ENCODE measurements at regions not wholly inside any gene's neighbourhood (a gene's known extent, or its start where the extent isn't known, plus 50 kb on each side); places are given as distances from the start of the nearest gene placed in this dataset.

DNA sequence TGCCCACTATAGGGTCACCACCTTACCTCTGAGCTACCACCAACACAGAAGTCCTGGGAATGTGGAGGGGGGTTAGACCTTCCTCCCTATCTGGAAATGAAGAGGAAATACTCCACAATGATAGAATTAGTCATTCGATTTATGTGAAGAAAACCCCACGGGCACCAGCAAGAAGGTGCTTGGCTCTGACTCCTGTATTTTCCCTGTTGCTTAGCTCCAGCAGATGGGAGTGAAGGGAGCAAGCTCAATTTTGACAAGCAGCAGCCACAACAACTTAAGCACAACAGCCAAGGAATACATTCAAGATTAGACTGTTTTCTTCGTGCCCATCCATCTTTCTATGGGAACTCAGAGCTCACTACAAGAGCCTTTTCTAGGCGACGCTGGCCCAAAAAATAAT lies 191.7 kb downstream of the SPTSSA start:
- Histone ChIP-seq H3K36me3 (ENCODE audit: insufficient read depth, low read length) (no peaks in the 10 kb centered on the region), H3K4me3 (ENCODE audit: low read length) (no peak overlapping the region), H3K4me1 (ENCODE audit: insufficient read depth, low read length) (peaks cover 6% of the 10 kb centered on the region), H3K9me3 (ENCODE audit: low read length) (no peaks in the 10 kb centered on the region), H2AFZ (ENCODE audit: low read depth, low read length) (no peak overlapping the region), H3K27me3 (ENCODE audit: insufficient read depth, low read length) (no peaks in the 10 kb centered on the region)

DNA sequence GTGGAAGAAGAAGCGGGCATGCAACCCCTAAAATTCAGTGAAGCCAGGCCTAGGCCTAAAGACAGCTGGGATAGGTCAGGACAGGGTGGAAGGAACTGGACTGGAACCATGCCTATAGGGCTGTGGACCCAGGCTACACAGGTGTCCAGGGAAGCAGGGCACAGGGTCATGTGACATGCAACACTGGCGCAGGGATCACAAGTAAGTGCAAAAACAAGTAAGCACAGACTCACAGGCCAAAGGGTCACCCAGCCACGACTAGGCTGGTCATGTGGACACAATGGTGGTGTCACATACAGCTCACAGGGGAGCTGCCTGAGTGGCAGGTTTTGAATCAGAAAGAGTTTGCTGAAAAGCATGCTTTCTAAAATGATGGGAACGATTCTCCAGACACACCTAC lies 195.7 kb downstream of the SPTSSA start:
- Histone ChIP-seq H3K4me1 (ENCODE audit: insufficient read depth, low read length) (peaks cover 12% of the 10 kb centered on the region), H2AFZ (ENCODE audit: low read depth, low read length) (no peak overlapping the region), H3K27me3 (ENCODE audit: insufficient read depth, low read length) (no peaks in the 10 kb centered on the region), H3K4me3 (ENCODE audit: low read length) (no peak overlapping the region), H3K9me3 (ENCODE audit: low read length) (no peaks in the 10 kb centered on the region), H3K36me3 (ENCODE audit: insufficient read depth, low read length) (no peaks in the 10 kb centered on the region)

DNA sequence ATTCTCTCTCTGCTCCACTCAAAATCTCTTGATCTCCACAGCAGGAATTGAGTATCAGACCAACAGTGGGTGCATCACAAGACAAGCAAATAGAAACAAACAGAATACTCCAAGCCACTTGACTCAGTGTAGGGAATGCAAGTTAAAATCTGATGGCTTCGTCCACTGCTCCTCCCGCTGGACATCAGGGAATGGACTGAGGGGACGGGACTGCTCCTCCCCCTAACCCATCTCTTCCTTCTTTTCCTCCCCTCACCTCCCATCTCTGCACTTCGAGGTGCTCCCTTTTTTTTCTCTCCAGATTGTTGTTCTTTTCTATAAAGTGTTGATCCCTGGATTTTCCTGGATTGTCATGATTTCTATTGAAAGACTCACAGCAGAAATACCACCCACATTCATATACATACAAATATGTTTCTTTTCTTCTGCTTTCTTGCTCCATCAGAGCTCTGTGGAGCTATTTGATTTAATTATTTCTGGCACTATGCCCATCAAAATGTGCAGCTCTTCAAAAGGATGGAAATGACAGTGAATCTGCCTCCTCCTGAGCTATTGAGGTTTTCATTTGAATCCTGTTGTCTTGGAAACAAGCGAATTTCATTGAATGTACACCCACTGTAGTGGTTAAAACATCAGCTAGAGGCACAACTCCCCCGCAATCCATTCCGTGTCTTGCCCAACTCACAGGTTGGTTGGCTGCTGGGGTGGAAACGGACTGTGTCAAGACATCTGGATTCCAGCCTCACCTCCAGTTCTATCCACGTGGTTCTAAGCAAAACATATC lies 199.7 kb downstream of the SPTSSA start:
- H3K4me1 ChIP-seq (ENCODE audit: insufficient read depth, low read length): peaks cover 12% of the 10 kb centered on the region
- H3K27me3 ChIP-seq (ENCODE audit: insufficient read depth, low read length): no peaks in the 10 kb centered on the region
- H2AFZ ChIP-seq (ENCODE audit: low read depth, low read length): no peak overlapping the region
- no peaks in the 10 kb centered on the region for H3K9me3 ChIP-seq (ENCODE audit: low read length)
- H3K36me3 ChIP-seq (ENCODE audit: insufficient read depth, low read length): no peaks in the 10 kb centered on the region
- no peak overlapping the region for H3K4me3 ChIP-seq (ENCODE audit: low read length)

DNA sequence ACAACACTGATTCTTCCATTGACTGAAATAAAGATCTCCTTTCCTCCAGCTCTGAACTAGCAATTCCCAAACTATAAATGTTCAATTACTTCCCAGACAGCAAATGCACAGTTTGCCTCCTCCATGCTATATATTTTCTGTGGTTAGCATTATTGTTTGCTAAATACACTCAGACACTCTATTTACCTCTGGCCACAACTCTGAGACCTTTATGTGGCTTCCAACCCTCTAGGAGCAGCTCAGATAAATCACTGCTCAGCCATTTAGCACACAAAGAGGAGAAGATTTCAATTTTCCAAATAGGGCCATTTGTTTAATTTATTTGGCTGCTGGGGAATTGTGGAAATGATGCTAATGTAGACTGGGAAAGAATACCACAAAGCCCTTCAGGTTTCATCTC lies 202.0 kb downstream of the SPTSSA start:
- Histone ChIP-seq H3K9me3 (ENCODE audit: low read length) (no peaks in the 10 kb centered on the region), H3K27me3 (ENCODE audit: insufficient read depth, low read length) (no peaks in the 10 kb centered on the region), H3K4me3 (ENCODE audit: low read length) (no peak overlapping the region), H3K4me1 (ENCODE audit: insufficient read depth, low read length) (peaks cover 6% of the 10 kb centered on the region), H2AFZ (ENCODE audit: low read depth, low read length) (no peak overlapping the region), H3K36me3 (ENCODE audit: insufficient read depth, low read length) (no peaks in the 10 kb centered on the region)

DNA sequence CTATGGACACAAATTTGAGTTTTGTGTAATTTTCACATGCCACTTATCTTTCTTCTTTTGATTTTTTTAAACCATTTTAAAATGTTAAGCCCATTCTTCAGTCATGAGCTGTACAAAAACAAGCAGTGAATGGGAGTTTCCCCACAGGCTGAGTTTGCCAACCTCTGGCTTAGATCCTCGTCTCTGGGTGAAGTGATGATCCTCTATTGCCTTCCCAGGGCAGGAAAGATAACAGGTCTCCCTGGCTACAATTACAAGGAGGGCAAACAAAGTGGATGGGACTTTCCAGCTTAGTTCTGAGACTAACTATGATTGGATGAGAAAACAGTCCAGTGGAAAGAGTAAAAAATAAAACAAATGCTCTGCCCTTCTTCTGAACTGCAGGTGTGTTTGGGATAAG lies 203.7 kb downstream of the SPTSSA start:
- peaks cover 15% of the 10 kb centered on the region for H3K4me1 ChIP-seq (ENCODE audit: insufficient read depth, low read length)
- H3K27me3 ChIP-seq (ENCODE audit: insufficient read depth, low read length): no peaks in the 10 kb centered on the region
- no peaks in the 10 kb centered on the region for H3K36me3 ChIP-seq (ENCODE audit: insufficient read depth, low read length)
- H3K9me3 ChIP-seq (ENCODE audit: low read length): no peaks in the 10 kb centered on the region
- no peak overlapping the region for H3K4me3 ChIP-seq (ENCODE audit: low read length)
- no peak overlapping the region for H2AFZ ChIP-seq (ENCODE audit: low read depth, low read length)

DNA sequence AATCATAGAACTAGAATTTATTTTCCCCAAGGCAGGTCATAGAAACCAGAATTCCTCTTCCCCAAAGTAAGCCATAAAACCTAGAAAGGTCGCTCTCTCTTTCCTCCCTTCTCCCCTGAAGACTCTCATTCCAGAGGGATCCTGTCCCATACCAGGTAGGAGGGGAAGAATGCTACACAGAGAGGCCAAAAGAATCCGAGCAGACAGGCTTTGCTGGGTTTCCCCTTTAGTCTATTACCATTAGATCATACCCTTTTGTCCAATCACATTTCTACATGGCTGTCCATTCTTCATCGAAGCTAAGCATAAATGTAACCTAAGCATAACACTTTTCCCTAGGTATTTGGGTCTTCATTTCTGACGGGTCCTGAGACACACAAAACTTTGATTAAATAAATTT lies 204.5 kb downstream of the SPTSSA start:
- no peaks in the 10 kb centered on the region for H3K9me3 ChIP-seq (ENCODE audit: low read length)
- no peaks in the 10 kb centered on the region for H3K36me3 ChIP-seq (ENCODE audit: insufficient read depth, low read length)
- H3K4me3 ChIP-seq (ENCODE audit: low read length): no peak overlapping the region
- H3K27me3 ChIP-seq (ENCODE audit: insufficient read depth, low read length): no peaks in the 10 kb centered on the region
- H3K4me1 ChIP-seq (ENCODE audit: insufficient read depth, low read length): peaks cover 12% of the 10 kb centered on the region
- H2AFZ ChIP-seq (ENCODE audit: low read depth, low read length): no peak overlapping the region

DNA sequence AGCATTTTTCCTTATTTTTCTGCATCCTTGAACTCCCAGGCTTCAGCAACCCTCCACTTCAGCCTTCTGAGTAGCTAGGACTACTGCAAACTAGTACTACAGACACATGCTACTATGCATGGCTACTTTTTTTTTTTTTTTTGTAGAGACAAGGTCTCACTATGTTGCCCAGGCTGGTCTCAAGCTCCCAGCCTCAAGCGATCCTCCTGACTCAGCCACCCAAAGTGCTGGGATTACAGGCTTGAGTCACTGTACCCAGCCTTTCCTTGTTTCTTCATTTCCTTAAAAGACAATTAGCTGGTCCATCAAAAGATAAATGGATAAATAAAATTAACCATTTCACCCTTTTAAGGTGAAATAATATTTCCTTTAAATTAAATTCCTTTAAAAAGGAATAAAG lies 205.8 kb downstream of the SPTSSA start:
- Histone ChIP-seq H3K27me3 (ENCODE audit: insufficient read depth, low read length) (peaks cover 2% of the 10 kb centered on the region), H3K9me3 (ENCODE audit: low read length) (no peaks in the 10 kb centered on the region), H3K4me3 (ENCODE audit: low read length) (no peak overlapping the region), H3K4me1 (ENCODE audit: insufficient read depth, low read length) (peaks cover 13% of the 10 kb centered on the region), H3K36me3 (ENCODE audit: insufficient read depth, low read length) (no peaks in the 10 kb centered on the region), H2AFZ (ENCODE audit: low read depth, low read length) (no peak overlapping the region)

- Histone ChIP-seq H3K4me1 (ENCODE audit: insufficient read depth, low read length) (peaks cover 13% of the 10 kb centered on the region), H2AFZ (ENCODE audit: low read depth, low read length) (peak overlapping the region; percentile 19), H3K36me3 (ENCODE audit: insufficient read depth, low read length) (no peaks in the 10 kb centered on the region), H3K4me3 (ENCODE audit: low read length) (no peak overlapping the region), H3K27me3 (ENCODE audit: insufficient read depth, low read length) (peaks cover 2% of the 10 kb centered on the region), H3K9me3 (ENCODE audit: low read length) (no peaks in the 10 kb centered on the region)
Observed at GRCh38 chr14:34254571-34254970, 207.5 kb downstream of the SPTSSA start.

DNA sequence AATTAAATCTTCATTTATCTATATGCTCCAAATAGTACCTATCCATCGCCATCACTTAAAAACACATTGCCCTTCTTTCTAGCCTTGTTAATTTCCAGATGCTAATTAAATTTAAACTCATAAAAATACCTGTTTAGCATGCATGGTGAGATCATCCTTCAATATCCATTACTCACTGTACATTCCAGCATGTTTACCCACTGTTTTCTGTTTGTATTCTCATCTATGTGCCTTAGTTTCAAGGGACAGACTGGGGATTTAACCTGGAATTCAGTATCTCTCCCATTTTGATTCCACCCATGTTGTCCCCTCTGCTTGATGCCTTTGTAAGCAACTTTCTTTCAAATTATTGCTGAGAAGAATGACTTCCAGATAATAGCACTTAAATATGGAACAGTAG lies 208.0 kb downstream of the SPTSSA start:
- Histone ChIP-seq H3K36me3 (ENCODE audit: insufficient read depth, low read length) (no peaks in the 10 kb centered on the region), H3K4me3 (ENCODE audit: low read length) (no peak overlapping the region), H2AFZ (ENCODE audit: low read depth, low read length) (peak overlapping the region; percentile 19), H3K4me1 (ENCODE audit: insufficient read depth, low read length) (peaks cover 13% of the 10 kb centered on the region), H3K27me3 (ENCODE audit: insufficient read depth, low read length) (peaks cover 2% of the 10 kb centered on the region), H3K9me3 (ENCODE audit: low read length) (no peaks in the 10 kb centered on the region)

DNA sequence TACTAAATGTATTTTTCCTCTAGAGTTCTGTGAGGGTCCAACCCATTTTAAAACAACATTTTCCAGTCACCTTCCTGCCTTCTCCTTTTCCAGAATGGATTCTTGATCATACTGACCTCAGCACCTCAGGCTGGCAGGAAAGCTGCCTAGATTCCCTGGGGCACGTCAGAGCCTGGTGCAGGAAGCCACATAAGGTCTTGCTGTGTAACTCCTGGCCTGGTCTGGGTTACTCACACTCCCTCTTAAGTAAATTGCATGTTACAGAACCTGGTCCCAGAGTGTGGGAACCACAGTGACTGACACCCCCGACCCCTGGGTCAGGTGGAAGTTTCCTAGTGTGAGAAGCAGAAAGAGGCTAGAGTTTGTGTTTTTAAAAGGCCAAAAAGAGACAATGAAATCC lies 209.8 kb downstream of the SPTSSA start:
- H3K9me3 ChIP-seq (ENCODE audit: low read length): no peaks in the 10 kb centered on the region
- H3K27me3 ChIP-seq (ENCODE audit: insufficient read depth, low read length): peaks cover 2% of the 10 kb centered on the region
- peaks cover 13% of the 10 kb centered on the region for H3K4me1 ChIP-seq (ENCODE audit: insufficient read depth, low read length)
- no peak overlapping the region for H3K4me3 ChIP-seq (ENCODE audit: low read length)
- H3K36me3 ChIP-seq (ENCODE audit: insufficient read depth, low read length): no peaks in the 10 kb centered on the region
- H2AFZ ChIP-seq (ENCODE audit: low read depth, low read length): no peak overlapping the region

GRCh38 chr14:34251662-34252061 lies 210.4 kb downstream of the SPTSSA start:
- Histone ChIP-seq H3K27me3 (ENCODE audit: insufficient read depth, low read length) (peaks cover 2% of the 10 kb centered on the region), H3K4me1 (ENCODE audit: insufficient read depth, low read length) (peaks cover 13% of the 10 kb centered on the region), H3K36me3 (ENCODE audit: insufficient read depth, low read length) (no peaks in the 10 kb centered on the region), H2AFZ (ENCODE audit: low read depth, low read length) (no peak overlapping the region), H3K4me3 (ENCODE audit: low read length) (no peak overlapping the region), H3K9me3 (ENCODE audit: low read length) (no peaks in the 10 kb centered on the region)

- H3K9me3 ChIP-seq (ENCODE audit: low read length): no peaks in the 10 kb centered on the region
- H3K4me1 ChIP-seq (ENCODE audit: insufficient read depth, low read length): peaks cover 13% of the 10 kb centered on the region
Observed at GRCh38 chr14:34250959-34251358, 211.1 kb downstream of the SPTSSA start.

DNA sequence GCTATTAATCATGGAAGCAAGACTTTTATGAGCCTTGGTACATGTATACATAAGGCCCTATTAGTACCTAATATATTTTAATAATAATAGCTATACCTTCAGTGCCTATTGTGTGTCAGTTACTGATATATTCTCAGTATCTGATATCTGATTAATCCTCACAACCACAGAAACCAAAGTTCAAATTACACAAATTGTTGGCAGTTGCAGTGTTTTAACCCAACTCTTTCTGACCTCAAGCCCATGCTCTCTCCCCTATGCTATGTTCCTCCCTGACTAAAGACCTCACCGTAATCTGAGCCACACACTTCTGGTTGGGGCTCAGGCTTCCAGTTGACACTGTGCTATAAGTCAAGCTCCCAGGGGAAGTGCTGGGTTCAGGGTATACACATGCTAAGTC lies 214.4 kb downstream of the SPTSSA start:
- H3K9me3 ChIP-seq (ENCODE audit: low read length): no peaks in the 10 kb centered on the region
- H2AFZ ChIP-seq (ENCODE audit: low read depth, low read length): no peak overlapping the region
- no peaks in the 10 kb centered on the region for H3K36me3 ChIP-seq (ENCODE audit: insufficient read depth, low read length)
- peaks cover 4% of the 10 kb centered on the region for H3K4me1 ChIP-seq (ENCODE audit: insufficient read depth, low read length)
- H3K27me3 ChIP-seq (ENCODE audit: insufficient read depth, low read length): peaks cover 2% of the 10 kb centered on the region
- H3K4me3 ChIP-seq (ENCODE audit: low read length): no peak overlapping the region

More at GRCh38 chr14:34250959-34251358, 211.1 kb downstream of the SPTSSA start:
- Histone ChIP-seq H2AFZ (ENCODE audit: low read depth, low read length) (no peak overlapping the region), H3K4me3 (ENCODE audit: low read length) (no peak overlapping the region), H3K36me3 (ENCODE audit: insufficient read depth, low read length) (no peaks in the 10 kb centered on the region), H3K27me3 (ENCODE audit: insufficient read depth, low read length) (peaks cover 2% of the 10 kb centered on the region)

- Histone ChIP-seq H2AFZ (ENCODE audit: low read depth, low read length) (no peak overlapping the region), H3K4me1 (ENCODE audit: insufficient read depth, low read length) (no peaks in the 10 kb centered on the region), H3K36me3 (ENCODE audit: insufficient read depth, low read length) (no peaks in the 10 kb centered on the region), H3K4me3 (ENCODE audit: low read length) (no peak overlapping the region), H3K27me3 (ENCODE audit: insufficient read depth, low read length) (no peaks in the 10 kb centered on the region), H3K9me3 (ENCODE audit: low read length) (no peaks in the 10 kb centered on the region)
Observed at GRCh38 chr14:34246206-34246605, 215.8 kb downstream of the SPTSSA start.
